Limb (tissue), 2 donors: ENCODE measurements at regions not wholly inside any gene's neighbourhood (a gene's known extent, or its start where the extent isn't known, plus 50 kb on each side); places are given as distances from the start of the nearest gene placed in this dataset.

ENCODE experiments used
- DNase-seq, 2 donors: peaks; one replicate each; pipeline ENCODE4 v3.0.0-alpha.2; 2016; ENCODE audit errors: extremely low spot score in 2 of 2

GRCh38 chr10:61319386-61320256 lies 133.6 kb downstream of the TMEM26 start:
- DNase-seq, result no peak

GRCh38 chr10:61318429-61318828 lies 134.8 kb downstream of the TMEM26 start:
- no peak for DNase-seq

DNA sequence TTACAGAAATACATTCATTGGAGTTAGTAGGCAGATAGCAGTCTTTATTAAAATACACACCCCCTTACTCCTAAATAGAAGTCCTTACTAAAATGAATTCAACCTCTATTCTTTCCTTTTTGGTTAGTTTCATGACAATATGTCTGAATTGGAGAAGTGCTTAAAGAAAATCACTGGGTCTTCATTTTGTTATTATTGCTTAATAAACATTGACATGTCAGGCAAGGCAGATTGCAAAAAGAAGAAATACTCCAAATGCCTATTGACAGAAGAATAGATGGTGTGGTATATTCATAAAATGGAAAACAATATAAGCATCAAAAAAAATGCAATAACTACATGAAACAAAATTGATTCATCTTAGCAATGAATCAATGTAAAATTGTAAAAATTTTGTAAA lies 135.5 kb downstream of the TMEM26 start:
- no peak for DNase-seq

- DNase-seq, result no peak
Measured at GRCh38 chr10:61316676-61317265, 136.4 kb downstream of the TMEM26 start.

- no peak for DNase-seq
Measured at GRCh38 chr10:61314273-61314672, 138.9 kb downstream of the TMEM26 start.

GRCh38 chr10:61313460-61313859 lies 139.7 kb downstream of the TMEM26 start:
- DNase-seq, result no peak

DNA sequence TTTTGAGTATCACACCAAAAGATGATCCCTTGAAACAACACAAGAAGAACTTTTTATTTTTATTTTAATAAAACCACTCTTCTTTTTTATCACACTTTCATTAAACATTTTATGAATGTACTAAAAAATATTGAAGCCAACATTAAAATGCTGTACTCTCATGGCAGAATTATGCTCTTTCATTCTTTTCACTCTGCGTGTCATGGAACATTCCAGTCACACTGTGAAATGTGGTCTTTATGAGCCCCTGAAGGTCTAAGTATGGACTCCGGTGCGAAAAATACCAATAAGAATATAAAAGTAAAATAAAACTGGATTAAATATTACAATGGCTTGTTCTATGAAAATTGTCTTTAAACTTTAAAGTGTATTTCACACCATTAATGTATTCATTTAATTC lies 148.4 kb downstream of the TMEM26 start:
- DNase-seq, result no peak

DNA sequence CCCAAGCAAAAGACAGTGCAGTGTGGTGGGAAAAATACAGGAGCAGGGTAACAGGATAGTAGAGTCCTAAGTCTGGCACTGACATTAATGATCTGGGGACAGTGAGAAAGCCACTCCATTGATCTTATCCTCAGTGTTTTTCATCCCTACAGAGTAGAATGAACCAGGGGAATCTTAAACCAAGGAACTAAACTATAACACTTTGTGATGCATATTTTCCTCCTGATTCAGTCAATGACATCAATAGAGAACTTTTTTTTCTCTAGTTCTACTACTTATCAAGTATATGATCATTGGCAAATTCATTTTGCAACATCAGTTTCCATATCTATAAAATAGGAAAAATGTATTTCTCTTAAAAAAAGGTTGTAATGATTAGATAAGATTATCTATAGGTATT lies 151.1 kb downstream of the TMEM26 start:
- DNase-seq, result no peak

GRCh38 chr10:61301575-61301974 lies 151.6 kb downstream of the TMEM26 start:
- DNase-seq, result peak in 1 of 2 donors; percentile 24

DNA sequence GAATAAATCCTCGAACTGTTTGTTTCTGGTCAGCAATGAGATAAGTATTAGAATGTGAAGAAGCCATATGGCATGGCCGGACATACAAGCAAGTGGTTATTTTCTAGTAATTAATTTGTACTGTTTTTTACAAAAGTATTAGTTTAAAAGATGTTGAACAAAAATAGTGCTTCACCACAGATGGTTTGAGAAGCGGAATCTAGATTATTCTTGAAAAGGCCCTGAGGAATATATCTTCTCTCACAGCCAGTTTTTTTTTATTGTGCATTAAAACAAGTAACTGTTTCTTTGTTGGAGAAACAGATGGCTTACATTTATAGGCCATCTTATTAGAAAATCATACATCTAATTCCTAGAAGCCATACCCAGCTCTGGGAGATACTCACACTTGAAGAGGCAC lies 153.3 kb downstream of the TMEM26 start:
- no peak for DNase-seq

- no peak for DNase-seq
Measured at GRCh38 chr10:61299156-61299555, 154.0 kb downstream of the TMEM26 start.

GRCh38 chr10:61298194-61298593 lies 155.0 kb downstream of the TMEM26 start:
- no peak for DNase-seq

DNA sequence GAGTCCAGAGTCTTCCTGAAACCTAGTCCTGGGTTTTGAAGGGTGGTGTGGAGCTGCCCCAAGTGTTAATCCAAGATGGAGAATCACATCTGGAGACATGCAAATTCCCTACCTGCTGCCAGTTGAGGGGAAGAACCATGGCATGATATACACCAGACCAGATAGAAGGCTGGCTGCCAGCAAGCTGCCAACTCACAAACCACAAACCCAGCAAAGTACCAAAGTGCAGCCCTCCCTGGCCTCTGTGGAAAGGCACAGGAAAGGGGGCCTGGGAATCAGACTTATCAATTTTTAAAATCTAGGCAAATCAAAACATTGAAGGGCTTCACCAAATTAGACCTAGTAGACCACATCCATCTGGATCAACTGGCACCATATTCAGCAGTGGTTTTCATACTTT lies 157.0 kb downstream of the TMEM26 start:
- DNase-seq, result no peak

- no peak for DNase-seq
Measured at GRCh38 chr10:61294131-61294530, 159.1 kb downstream of the TMEM26 start.

GRCh38 chr10:61289813-61290212 lies 163.4 kb downstream of the TMEM26 start:
- no peak for DNase-seq

DNA sequence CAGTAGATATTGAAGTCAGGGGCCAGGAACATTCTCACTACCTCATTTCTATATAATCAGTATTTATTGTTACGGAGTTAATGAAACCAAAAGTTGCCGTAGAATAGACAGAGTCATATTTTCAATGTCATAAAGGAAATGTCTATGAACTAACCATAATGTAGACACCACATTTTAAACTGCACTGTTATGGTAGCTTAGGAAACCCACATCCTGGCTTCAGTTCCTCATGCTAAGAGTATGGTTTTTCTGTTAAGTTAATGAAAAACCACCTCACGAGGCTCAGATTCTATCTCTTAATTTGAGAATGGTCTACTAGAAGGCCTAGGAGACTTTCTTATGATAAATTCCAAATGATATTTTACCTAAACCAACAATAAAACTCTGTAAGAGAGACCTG lies 166.5 kb downstream of the TMEM26 start:
- DNase-seq, result no peak

- DNase-seq, result no peak
Measured at GRCh38 chr10:61285749-61286148, 167.4 kb downstream of the TMEM26 start.

GRCh38 chr10:61284222-61284890 lies 168.8 kb downstream of the TMEM26 start:
- DNase-seq, result peak in 1 of 2 donors; percentile 80

GRCh38 chr10:61283481-61284221 lies 169.5 kb downstream of the TMEM26 start:
- no peak for DNase-seq

DNA sequence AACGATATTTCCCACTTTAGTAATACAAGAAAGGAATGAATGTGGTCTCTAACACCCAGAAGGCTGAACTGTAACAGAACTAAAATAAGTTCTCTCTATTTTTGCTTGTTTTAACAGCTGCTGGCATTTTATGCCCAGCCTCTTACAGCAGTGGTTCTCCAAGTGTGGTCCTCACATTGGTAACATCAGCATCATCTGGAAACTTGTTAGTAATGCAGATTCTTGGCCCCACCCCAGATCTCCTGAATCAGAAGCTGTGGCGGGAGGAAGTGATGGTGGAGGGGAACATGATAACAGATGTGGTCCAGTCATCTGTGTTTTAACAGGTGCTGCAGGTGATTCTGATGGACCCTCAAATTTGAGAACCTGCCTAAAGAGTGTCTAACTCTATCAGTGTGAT lies 170.1 kb downstream of the TMEM26 start:
- no peak for DNase-seq

DNA sequence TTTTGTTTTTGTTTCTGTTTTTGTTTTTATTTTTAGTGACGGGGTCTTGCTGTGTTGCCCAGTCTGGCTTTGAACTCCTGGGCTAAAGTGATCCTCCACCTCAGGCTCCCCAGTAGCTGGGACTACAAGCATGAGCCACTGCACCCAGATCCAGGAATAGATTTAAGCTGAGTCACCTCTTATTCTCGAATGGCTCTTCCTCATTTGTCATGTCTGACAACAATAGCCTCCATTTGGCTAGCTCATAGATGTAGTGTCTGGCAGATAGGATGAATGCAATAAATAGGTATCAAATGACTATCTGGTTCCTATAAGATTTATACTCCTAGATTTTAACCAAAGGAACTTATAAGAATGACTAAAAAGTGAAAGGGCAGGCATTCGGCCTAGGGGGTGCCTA lies 172.9 kb downstream of the TMEM26 start:
- DNase-seq, result no peak

DNA sequence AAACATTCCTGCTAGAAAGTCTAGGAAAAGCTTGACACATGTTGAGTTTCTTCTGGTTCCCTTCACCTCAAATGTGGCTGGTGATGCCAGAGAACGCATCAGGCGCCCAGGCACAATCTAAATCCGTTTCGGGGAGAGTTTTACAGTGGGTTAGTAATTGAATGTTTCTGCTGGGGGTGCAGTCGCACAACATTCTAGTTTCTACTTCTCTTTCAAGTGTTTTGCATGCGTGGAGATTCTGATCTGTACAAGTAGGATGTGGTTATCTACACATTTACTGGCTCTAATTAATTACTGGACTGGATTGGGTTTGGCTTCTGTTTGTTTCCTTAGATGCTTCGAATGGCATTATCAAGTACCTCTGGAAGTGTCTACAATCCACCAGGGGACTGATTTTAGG lies 173.8 kb downstream of the TMEM26 start:
- no peak for DNase-seq
